NCI-H2029 (cell line): ENCODE measurements at regions not wholly inside any gene's neighbourhood (a gene's known extent, or its start where the extent isn't known, plus 50 kb on each side); places are given as distances from the start of the nearest gene placed in this dataset.

Experiments
- DNase-seq: peaks from one replicate; lab custom pipeline; 2025; lab: John Stamatoyannopoulos, UW

- no peak for DNase-seq
Measured at GRCh38 chr4:126038502-126039144, 723.9 kb downstream of the FAT4 start.

- no peak for DNase-seq
Measured at GRCh38 chr4:126046081-126046614, 731.4 kb downstream of the FAT4 start.

GRCh38 chr4:126047114-126047513 is 732.4 kb downstream of the FAT4 start:
- DNase-seq, result no peak

- DNase-seq, result no peak
Measured at GRCh38 chr4:126051689-126052424, 737.1 kb downstream of the FAT4 start.

- no peak for DNase-seq
Measured at GRCh38 chr4:126056116-126056650, 741.4 kb downstream of the FAT4 start.

- no peak for DNase-seq
Measured at GRCh38 chr4:126057371-126057770, 742.6 kb downstream of the FAT4 start.

GRCh38 chr4:126058596-126058995 is 743.8 kb downstream of the FAT4 start:
- DNase-seq, result no peak

GRCh38 chr4:126061655-126062054 is 746.9 kb downstream of the FAT4 start:
- DNase-seq, result no peak

GRCh38 chr4:126065016-126065415 is 750.3 kb downstream of the FAT4 start:
- no peak for DNase-seq

GRCh38 chr4:126071346-126072333 is 756.9 kb downstream of the FAT4 start:
- DNase-seq, result peak; percentile 77

GRCh38 chr4:126081336-126081735 is 766.6 kb downstream of the FAT4 start:
- no peak for DNase-seq

GRCh38 chr4:126086041-126086440 is 771.3 kb downstream of the FAT4 start:
- DNase-seq, result no peak

GRCh38 chr4:126087101-126087500 is 772.3 kb downstream of the FAT4 start:
- DNase-seq, result no peak

- peak; percentile 25 for DNase-seq
Measured at GRCh38 chr4:126097155-126097799, 782.5 kb downstream of the FAT4 start.

GRCh38 chr4:126106658-126107057 is 791.9 kb downstream of the FAT4 start:
- no peak for DNase-seq

- no peak for DNase-seq
Measured at GRCh38 chr4:126109836-126110235, 795.1 kb downstream of the FAT4 start.

GRCh38 chr4:126113058-126113457 is 798.3 kb downstream of the FAT4 start:
- no peak for DNase-seq

GRCh38 chr4:126123611-126124325 is 809.0 kb downstream of the FAT4 start:
- DNase-seq, result no peak

- DNase-seq, result no peak
Measured at GRCh38 chr4:126124818-126125217, 810.1 kb downstream of the FAT4 start.

GRCh38 chr4:126130215-126130614 is 815.5 kb downstream of the FAT4 start:
- no peak for DNase-seq
